Fibroblast of skin of left quadriceps (primary cell): ENCODE measurements at regions not wholly inside any gene's neighbourhood (a gene's known extent, or its start where the extent isn't known, plus 50 kb on each side); places are given as distances from the start of the nearest gene placed in this dataset.
A peak's percentile ranks its signal among the peaks of the same experiment; 100 is the strongest.

Experiments used
- DNase-seq, 2 experiments: peaks; one replicate each; pipeline ENCODE4 v3.0.0-alpha.2; 2013; ENCODE audit warnings: low read depth in 2 of 2

DNA sequence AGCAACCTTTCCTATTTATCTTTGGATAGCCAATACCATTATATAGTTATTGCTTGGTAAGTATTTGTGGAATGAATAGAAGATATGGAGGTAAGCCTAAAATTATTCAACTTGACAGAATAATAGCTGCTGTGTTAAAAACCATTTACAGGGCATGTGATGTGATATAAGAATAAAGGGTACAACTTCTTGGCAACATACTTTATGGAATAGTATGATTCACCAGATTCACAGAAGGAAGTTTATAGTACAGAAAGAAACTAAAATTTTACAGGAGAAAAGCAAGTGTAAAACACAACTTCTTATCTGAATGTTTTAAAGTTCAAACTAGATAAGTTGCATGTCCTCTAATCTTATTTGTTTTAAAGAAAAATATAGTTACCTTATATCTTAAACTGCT is 186.4 kb upstream of the ZRANB2 start:
- no peak for DNase-seq

DNA sequence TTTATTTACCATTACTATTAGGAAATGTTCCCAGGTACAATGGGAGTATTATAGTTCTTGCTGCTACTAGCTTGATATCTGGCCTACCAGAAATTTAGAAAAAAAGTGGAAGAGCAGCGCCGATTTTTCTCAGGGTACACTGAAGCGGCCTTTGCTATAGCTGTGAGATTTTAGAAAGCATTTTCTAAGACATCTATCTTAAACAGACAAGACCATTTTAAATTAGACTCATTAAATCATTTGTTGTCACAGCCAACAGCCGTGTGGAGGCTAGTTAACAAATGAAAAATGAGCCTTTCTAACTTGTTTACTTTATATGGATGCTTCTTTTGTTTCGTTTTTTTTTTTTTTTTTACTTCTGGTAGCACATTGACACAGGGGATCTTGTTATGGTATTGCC is 183.2 kb upstream of the ZRANB2 start:
- DNase-seq = no peak

DNA sequence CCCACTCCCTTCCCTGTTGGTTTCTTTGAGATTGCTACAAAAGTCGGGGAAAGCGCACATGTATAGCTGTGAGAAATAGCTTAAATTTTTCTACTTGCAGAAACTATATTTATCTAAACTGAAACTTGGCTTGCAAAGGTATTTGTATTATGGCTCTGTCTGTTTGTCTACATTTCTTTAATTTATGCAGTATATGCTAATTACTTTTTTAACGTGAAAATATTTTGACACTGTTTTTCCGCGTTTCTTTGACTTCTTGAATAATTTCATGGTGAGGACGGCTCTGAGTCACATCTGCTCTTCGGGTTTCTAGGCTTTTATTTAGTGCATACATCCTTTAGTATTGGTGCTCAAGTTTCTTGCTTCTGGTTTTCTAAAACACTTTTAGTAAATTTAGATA is 182.1 kb upstream of the ZRANB2 start:
- no peak for DNase-seq

DNA sequence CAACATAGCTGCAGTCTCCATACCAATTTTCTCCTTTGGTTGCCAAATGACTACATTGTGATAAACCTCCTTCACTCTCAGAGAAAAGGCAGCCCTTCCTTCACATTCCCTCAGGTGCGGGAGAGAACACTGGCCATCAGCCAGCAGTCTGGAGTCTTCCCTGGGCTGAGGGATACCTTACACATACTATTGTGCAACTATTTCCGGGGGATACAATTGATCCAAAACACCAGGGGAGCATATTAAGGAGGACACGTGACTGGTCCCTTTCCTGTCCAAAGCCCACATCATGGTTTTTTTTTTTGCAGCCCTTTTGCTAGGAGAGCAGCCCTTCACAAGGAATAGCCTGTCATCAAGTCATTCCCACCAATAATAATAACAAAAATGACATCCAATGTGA is 172.1 kb upstream of the ZRANB2 start:
- no peak for DNase-seq

DNA sequence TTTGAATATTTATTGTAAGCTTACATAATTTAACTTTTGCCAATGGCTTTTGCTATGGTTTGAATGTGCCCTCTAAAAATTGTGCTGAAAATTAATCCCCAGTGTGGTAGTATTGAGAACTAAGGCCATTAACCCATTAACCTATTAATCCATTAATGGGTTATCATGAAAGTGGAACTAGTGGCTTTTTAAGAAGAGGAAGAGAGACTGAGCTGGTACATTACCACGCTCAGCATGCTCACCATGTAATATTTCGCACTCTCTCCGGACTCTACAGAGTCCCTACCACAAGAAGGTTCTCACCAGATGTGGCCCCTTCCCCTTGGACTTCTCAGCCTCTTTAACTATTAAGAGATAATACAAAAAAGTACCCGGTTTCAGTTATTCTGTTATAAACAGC is 164.4 kb upstream of the ZRANB2 start:
- DNase-seq = no peak

DNA sequence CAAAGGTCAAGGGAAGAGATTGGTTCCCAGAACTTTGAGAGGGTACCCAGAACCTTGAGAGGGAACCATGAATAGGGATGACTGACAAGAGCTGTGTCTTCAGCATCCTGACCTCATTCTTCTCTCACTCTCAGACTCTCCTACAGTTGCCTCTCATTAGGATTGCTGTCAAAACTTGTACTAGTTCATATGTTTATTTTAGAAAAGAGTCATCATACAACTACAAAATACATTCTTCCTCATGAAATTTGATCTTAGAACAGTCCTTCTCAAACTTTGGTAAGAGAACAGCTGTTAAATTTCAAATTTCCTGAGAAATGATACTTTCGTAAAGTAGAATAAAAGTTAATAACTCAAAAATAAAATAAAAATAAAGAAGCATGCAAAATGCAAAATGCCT is 161.4 kb upstream of the ZRANB2 start:
- no peak for DNase-seq

DNA sequence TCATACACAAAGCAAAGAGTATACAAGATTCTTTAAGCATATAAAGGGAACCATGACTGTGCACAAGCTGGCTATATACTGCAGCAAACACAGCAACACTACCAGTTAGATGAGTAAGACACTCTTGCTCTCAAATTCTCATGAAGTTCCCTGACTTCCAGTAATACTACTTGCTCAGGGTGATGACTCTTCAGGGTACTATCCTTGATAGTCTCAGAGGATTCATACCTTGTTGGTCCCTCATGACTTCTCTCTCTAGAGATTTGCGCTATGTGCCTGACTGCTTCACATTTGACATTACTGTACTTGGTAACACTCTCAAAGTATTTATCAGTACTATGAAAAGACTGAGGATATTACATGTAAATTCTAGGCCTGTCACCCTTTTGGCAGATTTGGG is 159.8 kb upstream of the ZRANB2 start:
- no peak for DNase-seq

DNA sequence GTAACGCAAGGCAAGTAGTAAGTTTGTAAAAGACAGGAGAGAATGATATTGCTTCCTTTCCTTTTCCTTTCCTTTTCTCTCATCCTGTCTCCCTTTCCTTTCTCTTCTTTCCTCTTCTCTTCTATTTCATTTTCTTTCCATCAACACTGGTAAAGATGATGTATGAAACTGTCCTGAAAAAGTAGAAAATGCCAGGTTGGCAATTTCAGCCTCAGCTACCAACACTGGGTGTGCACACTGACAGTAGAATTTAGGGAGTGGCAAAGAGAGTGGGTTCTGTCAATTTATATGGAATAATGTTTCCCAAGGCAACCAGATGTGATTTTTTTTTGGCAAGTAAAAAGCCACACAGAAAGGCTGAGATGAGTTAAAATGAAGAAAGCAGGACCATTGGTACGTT is 155.7 kb upstream of the ZRANB2 start:
- no peak for DNase-seq

DNA sequence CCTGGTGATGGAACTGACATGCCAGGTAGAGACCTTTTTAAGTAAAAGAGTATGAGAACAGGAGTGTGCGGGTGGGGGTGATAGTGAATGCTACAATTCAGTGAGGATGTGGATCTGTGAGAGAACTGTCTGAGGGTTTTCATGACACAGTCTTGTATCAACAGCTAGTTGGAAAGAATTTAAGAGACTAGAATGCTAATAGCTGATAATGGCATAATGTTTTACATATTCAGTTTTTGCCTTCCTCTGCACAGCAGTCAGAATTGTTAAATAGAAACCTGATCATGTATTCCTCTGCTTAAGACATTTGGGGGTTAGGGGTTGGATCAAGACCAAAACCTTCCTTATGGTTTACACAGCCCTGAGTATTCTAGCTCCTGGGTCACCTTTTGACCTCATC is 152.8 kb upstream of the ZRANB2 start:
- no peak for DNase-seq

DNA sequence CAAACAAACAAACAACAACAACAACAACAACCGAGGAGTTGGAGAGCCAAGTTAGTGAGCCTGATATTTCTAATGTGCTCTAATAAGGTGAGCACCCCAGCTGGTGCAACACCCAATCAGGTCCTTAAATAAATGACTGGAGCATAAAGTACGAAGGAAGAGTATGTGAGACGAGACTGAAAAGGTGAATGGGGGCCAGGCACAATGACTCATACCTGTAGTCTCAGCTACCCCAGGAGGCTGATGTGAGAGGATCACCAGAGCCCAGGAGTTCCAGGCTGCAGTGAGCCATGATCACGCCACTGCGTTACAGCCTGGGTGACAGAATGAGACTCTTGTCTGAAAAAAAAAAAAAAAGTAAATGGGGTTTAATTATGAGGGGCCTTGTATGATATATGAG is 152.0 kb upstream of the ZRANB2 start:
- no peak for DNase-seq

DNA sequence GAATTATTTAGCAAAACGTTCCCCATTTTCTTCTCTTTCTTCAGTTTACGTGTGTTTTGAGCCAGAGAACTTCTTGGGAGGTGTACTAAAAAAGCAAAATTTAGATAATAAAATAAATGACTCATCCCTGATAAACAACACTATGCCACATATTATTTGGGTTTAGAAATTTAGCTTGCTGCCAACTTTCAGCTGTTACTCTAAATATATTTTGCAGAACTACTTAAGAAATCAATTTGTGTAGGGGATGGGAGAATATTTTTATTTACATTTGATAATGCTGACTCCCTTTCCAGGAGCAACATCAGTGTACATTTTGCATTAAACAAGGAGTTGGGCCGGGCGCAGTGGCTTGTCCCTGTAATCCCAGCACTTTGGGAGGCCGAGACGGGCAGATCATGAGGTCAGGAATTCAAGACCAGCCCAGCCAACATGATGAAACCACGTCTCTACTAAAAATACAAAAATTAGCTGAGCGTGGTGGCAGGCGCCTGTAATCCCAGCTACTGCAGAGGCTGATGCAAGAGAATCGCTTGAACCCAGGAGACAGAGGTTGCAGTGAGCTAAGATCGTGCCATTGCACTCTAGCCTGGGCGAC is 151.4 kb upstream of the ZRANB2 start:
- DNase-seq = no peak

DNA sequence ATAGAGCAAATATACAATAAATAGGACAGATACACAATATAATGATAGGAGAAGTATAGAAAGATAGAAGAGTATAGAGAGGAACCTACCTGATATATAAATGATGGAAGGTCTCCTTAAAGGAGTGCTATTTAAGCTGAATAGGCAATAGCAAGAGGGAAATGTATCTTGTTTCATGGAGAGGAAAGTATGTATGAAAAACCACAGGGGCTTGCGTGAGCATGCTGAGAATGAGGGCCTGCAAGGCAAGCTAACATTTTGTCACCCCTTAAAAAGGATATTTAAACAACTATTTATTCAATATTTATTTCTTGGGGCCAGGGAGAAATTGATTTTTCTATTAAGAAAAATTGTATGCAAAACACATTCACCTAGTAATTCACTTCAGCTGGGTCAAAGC is 150.9 kb upstream of the ZRANB2 start:
- no peak for DNase-seq

DNA sequence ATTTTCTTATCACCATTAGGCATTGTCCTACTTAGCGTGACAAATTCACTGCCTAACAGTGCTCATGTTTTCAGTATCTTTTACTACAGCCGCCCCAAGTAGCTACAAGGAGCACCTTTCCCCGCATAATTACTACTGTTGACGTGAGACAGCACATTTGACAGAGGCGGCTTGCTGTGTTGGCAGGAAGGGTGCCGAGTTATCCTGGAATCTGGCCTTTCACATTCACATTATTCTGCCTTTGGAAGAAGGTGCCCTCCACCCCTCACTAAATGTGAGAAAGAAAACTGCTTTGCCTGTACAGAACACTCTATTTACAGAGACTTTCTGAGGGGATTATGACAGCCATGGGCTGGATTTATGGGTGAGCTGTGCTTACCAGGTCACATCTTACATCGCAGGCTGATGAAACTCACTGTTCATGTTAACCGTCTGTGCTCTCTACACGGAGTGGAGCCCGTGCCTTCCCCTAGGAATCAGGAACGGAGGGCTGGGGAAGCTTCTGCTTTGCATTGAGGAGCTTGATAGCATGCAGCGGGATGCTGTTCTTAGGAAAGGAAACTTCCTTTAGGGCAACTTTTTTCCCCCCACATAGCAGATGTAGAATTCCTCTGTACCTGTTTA is 148.0 kb upstream of the ZRANB2 start:
- no peak for DNase-seq

DNA sequence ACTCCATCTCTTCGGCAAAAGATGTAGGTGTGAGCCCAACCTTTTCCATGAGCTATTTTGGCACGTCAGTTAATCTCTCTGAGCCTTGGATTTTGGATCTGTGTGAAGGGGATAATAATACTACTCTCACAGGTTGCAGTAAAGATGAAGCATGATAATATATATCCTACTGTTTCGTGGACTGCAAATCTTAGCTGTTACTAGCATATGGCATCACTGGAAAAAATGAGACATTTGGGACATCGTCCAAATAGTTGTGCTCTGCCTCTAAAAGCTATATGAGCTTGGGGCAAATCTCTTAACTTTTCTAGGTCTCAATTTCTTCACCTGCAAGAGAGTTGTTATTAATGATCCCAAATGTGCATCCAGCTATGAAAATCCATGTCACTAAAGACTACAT is 147.4 kb upstream of the ZRANB2 start:
- no peak for DNase-seq

DNA sequence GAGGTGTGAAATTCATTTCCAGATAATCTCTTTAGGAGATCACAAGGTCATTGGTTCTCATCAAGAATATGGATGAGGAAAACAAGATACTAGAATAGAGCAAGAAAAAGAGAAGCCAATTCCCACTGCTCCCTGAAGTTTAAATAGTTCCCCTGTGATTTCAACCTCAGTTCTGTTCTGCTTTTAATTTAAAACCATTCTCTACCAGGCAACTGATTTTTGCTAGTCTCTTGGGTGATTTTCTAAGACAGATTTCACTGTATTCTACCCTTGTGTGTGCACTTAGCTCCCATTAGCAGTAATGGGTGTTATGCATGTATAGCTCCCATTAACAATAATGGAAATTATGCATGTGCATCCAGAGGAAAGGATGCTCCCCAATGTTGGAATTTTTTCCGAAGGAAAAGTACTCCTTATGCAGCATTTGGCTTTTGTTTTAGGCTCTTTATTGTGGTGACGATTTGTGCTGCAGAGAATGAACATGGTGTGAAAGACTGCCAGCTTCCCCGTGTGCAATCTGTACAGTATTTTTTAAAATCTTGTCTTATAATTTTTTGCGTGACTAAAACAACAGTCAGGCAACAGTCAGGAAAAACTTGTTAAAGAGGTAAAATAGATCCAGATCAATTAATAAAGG is 144.0 kb upstream of the ZRANB2 start:
- no peak for DNase-seq

DNA sequence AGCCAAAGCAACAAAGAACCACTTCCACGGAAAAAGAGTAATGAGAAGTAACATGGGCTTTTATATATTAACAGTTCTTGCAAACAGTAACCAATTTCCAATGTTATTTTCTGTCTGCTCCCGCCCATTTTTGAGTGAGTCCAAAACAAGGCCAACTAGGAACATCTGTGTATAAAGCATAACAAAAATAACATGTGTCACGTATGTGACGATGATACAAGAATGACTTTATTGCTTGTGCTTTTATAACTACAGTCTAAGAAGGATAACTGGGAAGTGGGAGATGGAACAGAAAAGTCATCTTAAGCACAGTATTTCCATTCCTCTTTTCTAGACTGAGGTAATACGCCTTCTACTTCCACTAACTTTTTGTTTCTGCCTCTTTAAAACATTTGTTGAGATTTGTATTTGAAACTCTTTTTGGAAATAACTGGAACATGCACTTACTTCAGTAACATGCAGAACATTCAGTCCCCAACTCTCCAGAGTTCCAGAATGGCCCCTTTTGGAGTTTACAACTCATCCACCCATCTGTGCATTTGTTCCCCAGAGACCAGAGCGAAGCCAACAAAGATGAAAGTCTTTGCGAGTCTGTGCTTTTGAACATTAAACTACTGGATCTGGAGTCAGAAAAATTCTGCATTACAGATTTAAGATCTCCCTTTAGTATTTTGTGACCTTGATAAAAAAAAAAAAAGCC is 143.0 kb upstream of the ZRANB2 start:
- DNase-seq = no peak

DNA sequence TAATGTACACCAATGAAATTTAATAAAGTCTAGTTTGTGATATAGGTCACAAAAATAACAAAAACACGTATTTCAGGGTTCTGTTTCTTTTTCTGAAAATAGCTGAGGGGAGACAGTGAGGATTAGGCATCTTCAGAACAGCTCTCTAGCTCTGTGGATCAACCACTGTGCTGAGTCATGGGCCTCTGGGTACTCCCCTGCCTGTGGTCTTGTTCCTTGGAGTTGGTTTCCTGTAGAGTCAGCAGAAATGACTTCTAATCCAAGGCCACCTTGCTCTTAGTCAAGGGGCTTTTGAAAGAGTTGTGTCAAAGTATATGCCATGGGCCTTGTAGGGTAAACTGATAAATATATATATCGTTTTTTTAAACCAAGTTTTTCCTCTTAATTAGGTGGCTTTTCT is 141.8 kb upstream of the ZRANB2 start:
- DNase-seq = no peak

DNA sequence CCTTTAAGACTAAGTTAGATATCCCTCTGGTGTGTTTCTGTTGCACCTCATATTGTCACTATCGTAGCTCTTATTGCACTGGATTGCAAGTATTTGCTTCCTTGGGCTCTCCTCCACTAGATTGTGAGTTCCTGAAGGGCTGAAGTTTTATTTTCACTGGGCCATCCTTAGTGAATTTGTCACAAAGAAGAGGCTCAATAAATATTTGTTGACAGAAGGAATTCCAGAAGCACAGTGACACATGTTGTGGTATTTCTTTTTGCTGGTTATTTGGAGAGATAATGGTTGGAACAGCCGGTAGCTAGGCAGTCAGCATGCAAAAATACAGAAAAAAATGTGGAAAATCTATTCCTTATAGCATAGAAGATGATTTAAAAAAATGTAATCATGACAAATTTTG is 129.9 kb upstream of the ZRANB2 start:
- no peak for DNase-seq

DNA sequence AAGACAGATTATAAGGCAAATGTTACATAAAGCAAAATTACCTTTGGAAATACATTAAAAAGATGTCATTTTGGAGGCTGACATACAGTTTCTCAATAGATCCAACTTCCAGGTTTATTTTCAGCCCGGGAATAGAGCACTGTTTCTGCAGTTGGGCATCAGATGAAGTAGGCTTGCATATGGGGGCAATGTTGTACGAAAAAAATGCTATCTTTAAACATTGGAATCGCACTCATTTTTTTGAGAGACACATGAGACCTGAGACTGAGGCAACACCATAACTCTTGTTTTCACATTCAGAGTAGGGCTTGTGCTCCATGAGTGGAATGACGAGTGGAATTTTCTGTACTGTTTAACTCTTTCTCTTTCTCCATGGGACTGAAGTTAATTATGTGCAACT is 122.4 kb upstream of the ZRANB2 start:
- no peak for DNase-seq

DNA sequence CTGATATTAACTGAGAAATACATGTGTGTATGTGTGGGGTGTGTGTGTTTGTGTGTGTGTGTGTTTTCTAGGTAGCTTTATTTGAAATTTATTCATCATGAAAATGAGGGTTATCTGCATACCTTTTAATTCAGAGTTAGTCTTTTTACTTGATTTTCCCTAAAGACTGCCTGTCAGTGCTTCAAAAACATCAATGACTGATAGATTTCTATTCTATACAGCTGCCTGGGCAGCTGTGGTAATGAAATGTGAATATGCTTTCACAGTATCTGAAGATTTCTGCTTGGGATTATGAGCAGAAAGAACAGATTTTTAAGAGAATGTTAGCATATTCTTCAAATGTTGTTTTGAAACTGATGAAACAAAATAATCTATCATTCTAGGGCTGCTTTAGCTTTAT is 119.7 kb upstream of the ZRANB2 start:
- no peak for DNase-seq

DNA sequence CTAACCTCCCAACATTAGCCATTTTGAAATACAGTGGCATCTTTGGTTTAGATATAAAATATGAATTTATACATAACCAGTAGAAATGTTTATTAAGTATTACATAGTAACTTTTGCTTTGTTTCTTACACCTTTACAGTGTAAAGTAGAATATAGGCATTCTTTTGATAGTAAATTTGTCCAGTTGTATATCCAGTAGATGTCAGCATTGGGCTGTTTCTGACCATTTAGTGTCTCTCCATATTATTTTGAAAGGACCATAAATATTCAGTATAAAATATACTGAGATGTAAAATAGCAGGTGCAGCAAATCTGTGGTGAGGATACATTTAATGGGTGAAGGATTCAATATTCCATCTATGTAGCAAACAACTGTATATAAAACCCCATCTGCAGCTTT is 115.8 kb upstream of the ZRANB2 start:
- DNase-seq = peak; percentile 3 to 5

DNA sequence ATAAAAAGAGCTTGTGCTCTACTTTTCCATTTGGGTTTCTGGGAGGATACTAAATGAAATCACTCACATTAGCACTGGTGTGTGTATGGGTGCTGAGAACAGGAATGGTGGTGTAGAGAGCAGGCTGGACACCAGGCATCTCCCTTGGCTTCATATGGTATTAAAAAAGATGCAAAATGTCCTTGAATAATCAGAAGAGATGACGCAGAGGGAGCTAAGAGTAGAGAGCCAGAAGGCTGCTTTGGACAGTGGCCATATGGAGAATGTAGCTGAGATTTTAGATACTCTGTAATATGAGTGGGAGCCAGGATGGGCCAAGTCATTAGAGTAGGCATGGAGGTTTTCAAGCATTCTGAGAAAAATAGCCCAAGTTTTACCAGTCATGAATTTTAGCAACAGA is 112.3 kb upstream of the ZRANB2 start:
- DNase-seq = no peak

DNA sequence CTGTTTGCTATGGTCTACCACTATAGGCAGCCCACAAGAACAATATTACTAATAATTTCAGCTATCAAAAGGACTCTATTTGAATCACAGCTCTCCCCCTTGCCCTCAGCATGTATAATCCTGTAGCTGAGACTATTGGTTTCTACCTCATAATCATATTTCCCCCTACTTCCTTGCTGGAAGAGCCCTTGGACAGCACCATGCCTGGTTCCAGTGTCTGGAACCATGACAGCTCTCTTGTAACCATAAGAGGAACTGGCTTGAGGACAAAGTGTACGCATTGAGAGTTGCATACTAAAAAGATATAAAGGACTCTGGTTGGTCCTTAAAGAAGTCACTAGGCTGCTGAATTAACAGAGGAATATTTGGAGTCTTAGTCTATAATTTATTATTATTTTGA is 110.7 kb upstream of the ZRANB2 start:
- no peak for DNase-seq
